Ectodermal cell (in vitro differentiated cells): ENCODE measurements at regions not wholly inside any gene's neighbourhood (a gene's known extent, or its start where the extent isn't known, plus 50 kb on each side); places are given as distances from the start of the nearest gene placed in this dataset.
A peak's percentile ranks its signal among the peaks of the same experiment; 100 is the strongest.
"Not testable (repeated sequence)": the region's sequence is repeated elsewhere in the genome, so short reads cannot be mapped to it uniquely, and the experiment has no call there.

Experiments
- H3K27ac ChIP-seq: 2 replicates; pipeline ENCODE4 v1.7.0; 2013; ENCODE audit warnings: mild to moderate bottlenecking, low read depth, low read length; ENCODE audit not compliant: insufficient read depth, poor library complexity, severe bottlenecking
- H3K27me3 ChIP-seq: 2 replicates; pipeline ENCODE4 v1.7.0; 2013; ENCODE audit warnings: mild to moderate bottlenecking, low read length; ENCODE audit not compliant: insufficient read depth, control insufficient read depth, poor library complexity, severe bottlenecking
- H3K36me3 ChIP-seq: one replicate; pipeline ENCODE4 v1.7.0; 2013; ENCODE audit warnings: low read length; ENCODE audit not compliant: control insufficient read depth, insufficient read depth
- H3K4me1 ChIP-seq: one replicate; pipeline ENCODE4 v1.7.0; 2013; ENCODE audit warnings: low read length; ENCODE audit not compliant: control insufficient read depth, insufficient read depth
- H3K4me3 ChIP-seq: 2 replicates; pipeline ENCODE4 v1.7.0; 2013; ENCODE audit warnings: low read depth, low read length, control low read depth; ENCODE audit not compliant: insufficient read depth
- H3K9me3 ChIP-seq: 2 replicates; pipeline ENCODE4 v1.7.0; 2013; ENCODE audit warnings: mild to moderate bottlenecking, low read length, moderate library complexity; ENCODE audit not compliant: control insufficient read depth
- WGBS, 2 experiments: methylation state at CpG; one replicate each; pipeline ENCODE4 v1.1.7; 2013; ENCODE audit warnings: missing lambda C conversion rate in 2 of 2; 5-methylcytosine and 5-hydroxymethylcytosine counted together

- 0 to 1% methylated on average over 30 of the region's 30 CpGs for WGBS, 2 experiments
- H3K27ac ChIP-seq = no peak overlapping the region
- H3K27me3 ChIP-seq = peaks cover 8% of the 10 kb centered on the region
- no peaks in the 10 kb centered on the region for H3K36me3 ChIP-seq
- H3K4me1 ChIP-seq = no peaks in the 10 kb centered on the region
- no peaks in the 10 kb centered on the region for H3K9me3 ChIP-seq
- peak overlapping the region; percentile 50 for H3K4me3 ChIP-seq
Measured at GRCh38 chr10:55628260-55628701, 732.8 kb downstream of the ZWINT start.

- WGBS, 2 experiments = 2 to 3% methylated on average over 25 to 26 of the region's 26 CpGs
- H3K36me3 ChIP-seq = no peaks in the 10 kb centered on the region
- H3K4me1 ChIP-seq = no peaks in the 10 kb centered on the region
- H3K9me3 ChIP-seq = no peaks in the 10 kb centered on the region
- H3K27me3 ChIP-seq = peaks cover 8% of the 10 kb centered on the region
- H3K4me3 ChIP-seq = peak overlapping the region; percentile 50
- no peak overlapping the region for H3K27ac ChIP-seq
Measured at GRCh38 chr10:55627501-55628051, 733.5 kb downstream of the ZWINT start.

GRCh38 chr10:55601690-55602478, 759.2 kb downstream of the ZWINT start:
- H3K4me3 ChIP-seq = peak overlapping the region; percentile 45
- H3K36me3 ChIP-seq, H3K4me1 ChIP-seq, H3K27me3 ChIP-seq, H3K9me3 ChIP-seq, H3K27ac ChIP-seq: not testable (repeated sequence)
- 3 to 4% methylated on average over 27 of the region's 29 CpGs for WGBS, 2 experiments

GRCh38 chr10:55551603-55552002, 750.6 kb upstream of the PCDH15 start:
- Histone ChIP-seq H3K4me1 (no peaks in the 10 kb centered on the region), H3K4me3 (no peak overlapping the region), H3K9me3 (no peaks in the 10 kb centered on the region), H3K36me3 (no peaks in the 10 kb centered on the region), H3K27me3 (no peaks in the 10 kb centered on the region), H3K27ac (no peak overlapping the region)
- WGBS, 2 experiments = 93 to 100% methylated on average over 1 to 2 of the region's 2 CpGs

- Histone ChIP-seq H3K9me3 (no peaks in the 10 kb centered on the region), H3K27ac (no peak overlapping the region), H3K4me3 (no peak overlapping the region), H3K4me1 (no peaks in the 10 kb centered on the region), H3K27me3 (no peaks in the 10 kb centered on the region), H3K36me3 (no peaks in the 10 kb centered on the region)
- 80 to 95% methylated on average over 2 of the region's 2 CpGs for WGBS, 2 experiments
Measured at GRCh38 chr10:55550236-55550635, 749.2 kb upstream of the PCDH15 start.

GRCh38 chr10:55537497-55537896, 736.5 kb upstream of the PCDH15 start:
- not testable (repeated sequence) for H3K36me3 ChIP-seq, H3K4me3 ChIP-seq, H3K9me3 ChIP-seq, H3K27me3 ChIP-seq, H3K27ac ChIP-seq, H3K4me1 ChIP-seq
- WGBS, 2 experiments = 87 to 92% methylated on average over 5 to 6 of the region's 7 CpGs

- Histone ChIP-seq H3K4me1 (no peaks in the 10 kb centered on the region), H3K27ac (no peak overlapping the region), H3K4me3 (no peak overlapping the region), H3K36me3 (no peaks in the 10 kb centered on the region), H3K27me3 (no peaks in the 10 kb centered on the region), H3K9me3 (no peaks in the 10 kb centered on the region)
- 49 to 65% methylated on average over 4 to 5 of the region's 7 CpGs for WGBS, 2 experiments
Measured at GRCh38 chr10:55519264-55519663, 718.2 kb upstream of the PCDH15 start.

GRCh38 chr10:55518416-55518815, 717.4 kb upstream of the PCDH15 start:
- WGBS, 2 experiments = 29 to 30% methylated on average over 1 of the region's 1 CpG
- H3K36me3 ChIP-seq, H3K27me3 ChIP-seq, H3K4me3 ChIP-seq, H3K9me3 ChIP-seq, H3K27ac ChIP-seq, H3K4me1 ChIP-seq: not testable (repeated sequence)

GRCh38 chr10:55509168-55509567, 708.1 kb upstream of the PCDH15 start:
- Histone ChIP-seq H3K27me3 (no peaks in the 10 kb centered on the region), H3K27ac (no peak overlapping the region), H3K9me3 (no peaks in the 10 kb centered on the region), H3K4me1 (no peaks in the 10 kb centered on the region), H3K4me3 (no peak overlapping the region), H3K36me3 (no peaks in the 10 kb centered on the region)
- WGBS, 2 experiments = 94 to 100% methylated on average over 4 of the region's 4 CpGs

- H3K9me3 ChIP-seq = no peaks in the 10 kb centered on the region
Measured at GRCh38 chr10:55500931-55501559, 700.0 kb upstream of the PCDH15 start.

More at GRCh38 chr10:55500931-55501559, 700.0 kb upstream of the PCDH15 start:
- Histone ChIP-seq H3K27ac (no peak overlapping the region), H3K27me3 (no peaks in the 10 kb centered on the region), H3K36me3 (no peaks in the 10 kb centered on the region), H3K4me1 (no peaks in the 10 kb centered on the region), H3K4me3 (no peak overlapping the region)
- WGBS, 2 experiments = no CpG with 5 or more reads among the region's 1 CpG
